ENCODE measurements at regions not wholly inside any gene's neighbourhood (a gene's known extent, or its start where the extent isn't known, plus 50 kb on each side); places are given as distances from the start of the nearest gene placed in this dataset.

GRCh38 chr14:43855556-43855955 lies 651.5 kb downstream of the FSCB start:
- no peak overlapping the region for H3K4me3 ChIP-seq (ENCODE audit: low read depth, low read length)
- TF ChIP-seq CTCF (IDR thresholded peaks at IDR 0.05; ENCODE audit: low read depth, low read length), result no peak

- TF ChIP-seq CTCF (IDR thresholded peaks at IDR 0.05; ENCODE audit: low read depth, low read length), result no peak
- H3K4me3 ChIP-seq (ENCODE audit: low read depth, low read length), result no peak overlapping the region
Measured at GRCh38 chr14:43853541-43853940, 653.5 kb downstream of the FSCB start.

- no peak overlapping the region for H3K4me3 ChIP-seq (ENCODE audit: low read depth, low read length)
- TF ChIP-seq CTCF (IDR thresholded peaks at IDR 0.05; ENCODE audit: low read depth, low read length), result no peak
Measured at GRCh38 chr14:43803076-43803689, 703.9 kb downstream of the FSCB start.

GRCh38 chr14:43795600-43796228 lies 711.4 kb downstream of the FSCB start:
- TF ChIP-seq CTCF (IDR thresholded peaks at IDR 0.05; ENCODE audit: low read depth, low read length), result no peak
- no peak overlapping the region for H3K4me3 ChIP-seq (ENCODE audit: low read depth, low read length)

- no peak for TF ChIP-seq CTCF (IDR thresholded peaks at IDR 0.05; ENCODE audit: low read depth, low read length)
Measured at GRCh38 chr14:43793579-43793978, 713.5 kb downstream of the FSCB start.

GRCh38 chr14:43792980-43793379 lies 714.1 kb downstream of the FSCB start:
- no peak overlapping the region for H3K4me3 ChIP-seq (ENCODE audit: low read depth, low read length)
- no peak for TF ChIP-seq CTCF (IDR thresholded peaks at IDR 0.05; ENCODE audit: low read depth, low read length)

More at GRCh38 chr14:43793579-43793978, 713.5 kb downstream of the FSCB start:
- H3K4me3 ChIP-seq (ENCODE audit: low read depth, low read length), result no peak overlapping the region

GRCh38 chr14:43790681-43791080 lies 716.4 kb downstream of the FSCB start:
- no peak overlapping the region for H3K4me3 ChIP-seq (ENCODE audit: low read depth, low read length)
- no peak for TF ChIP-seq CTCF (IDR thresholded peaks at IDR 0.05; ENCODE audit: low read depth, low read length)

Measured in WI38 (cell line).